H54 (cell line): ENCODE measurements at regions not wholly inside any gene's neighbourhood (a gene's known extent, or its start where the extent isn't known, plus 50 kb on each side); places are given as distances from the start of the nearest gene placed in this dataset.
A peak's percentile ranks its signal among the peaks of the same experiment; 100 is the strongest.
"Not testable (repeated sequence)": the region's sequence is repeated elsewhere in the genome, so short reads cannot be mapped to it uniquely, and the experiment has no call there.

ENCODE experiments used
- DNase-seq: peaks from one replicate; pipeline ENCODE4 v3.0.0; 2011; ENCODE audit warnings: low spot score, mixed read lengths; ENCODE audit not compliant: insufficient read length
- FAIRE-seq: peaks from 3 replicates; lab custom pipeline; 2011; peaks lifted over from hg19 to GRCh38; lab: Jason Lieb, UNC

DNA sequence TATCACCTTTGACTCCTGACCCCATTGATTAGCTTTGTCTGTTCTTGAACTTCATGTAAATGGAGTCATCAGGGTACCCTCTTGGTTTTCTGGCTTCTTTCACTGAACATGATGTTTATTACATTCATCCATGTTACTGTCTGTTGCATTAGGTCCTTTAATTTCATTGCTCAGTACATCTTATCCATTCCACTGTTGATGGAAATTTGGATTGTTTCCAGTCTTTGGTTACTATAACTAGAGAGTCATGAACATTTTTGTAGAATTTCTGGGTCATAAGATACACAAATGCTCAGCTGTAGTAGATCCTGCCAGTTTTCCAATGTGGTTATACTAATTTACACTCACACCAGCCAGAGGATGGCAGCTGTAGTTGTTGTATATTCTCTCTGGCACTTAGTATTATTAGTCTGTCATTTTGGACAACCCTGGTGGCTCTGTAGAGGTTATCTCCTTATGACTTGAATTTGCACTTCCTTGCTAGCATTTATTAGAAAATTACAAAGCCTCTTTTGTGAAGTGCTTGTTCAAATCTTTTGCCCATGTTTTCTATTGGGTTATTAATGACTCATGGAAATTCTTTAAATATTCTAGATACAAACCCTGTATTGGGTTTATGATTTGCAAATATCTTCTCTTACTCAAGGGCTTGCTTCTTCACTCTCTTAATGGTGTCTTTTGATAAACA lies 214.7 kb downstream of the BCL2L11 start:
- not testable (repeated sequence) for FAIRE-seq, DNase-seq

- not testable (repeated sequence) for FAIRE-seq
Measured at GRCh38 chr2:111338474-111338873, 217.8 kb downstream of the BCL2L11 start.

DNA sequence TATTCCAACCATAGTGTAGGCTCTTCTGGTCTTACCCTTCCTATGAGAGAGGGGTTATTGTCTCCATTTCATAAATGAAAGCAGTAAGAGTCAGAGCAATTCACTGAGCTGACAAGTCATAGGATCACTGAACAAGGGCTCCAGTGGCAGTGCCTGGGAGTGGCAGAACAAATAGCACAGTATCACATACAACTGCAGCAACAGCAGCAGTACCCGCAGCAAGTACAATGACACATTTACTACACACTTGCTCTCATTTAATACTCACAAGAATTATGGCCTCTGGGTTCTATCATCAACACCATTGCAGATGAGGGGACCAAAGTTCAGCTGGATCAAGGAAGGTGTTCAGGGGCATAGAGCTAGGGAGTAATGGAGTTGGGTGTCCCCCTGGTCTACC lies 218.8 kb downstream of the BCL2L11 start:
- not testable (repeated sequence) for FAIRE-seq, DNase-seq

More at GRCh38 chr2:111338474-111338873, 217.8 kb downstream of the BCL2L11 start:
- not testable (repeated sequence) for DNase-seq

DNA sequence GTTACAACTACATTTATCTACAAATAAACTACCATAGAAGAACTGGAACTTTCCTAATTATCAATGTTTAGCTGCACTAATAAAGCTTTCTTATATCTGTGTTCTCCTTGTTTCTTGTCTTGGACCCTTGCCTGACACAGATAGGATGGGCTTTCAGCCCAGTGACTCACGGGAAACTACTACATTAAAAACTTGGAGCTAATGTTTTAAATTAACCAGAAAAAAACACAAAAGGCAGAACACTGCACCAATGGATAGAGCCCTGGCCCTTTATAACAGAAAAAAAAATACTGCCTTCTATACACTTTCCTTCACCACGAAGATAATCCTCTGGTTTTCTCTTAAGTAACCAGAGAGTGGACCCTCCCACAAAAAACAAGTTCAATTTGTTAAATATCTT lies 223.9 kb downstream of the BCL2L11 start:
- DNase-seq, FAIRE-seq: not testable (repeated sequence)

DNA sequence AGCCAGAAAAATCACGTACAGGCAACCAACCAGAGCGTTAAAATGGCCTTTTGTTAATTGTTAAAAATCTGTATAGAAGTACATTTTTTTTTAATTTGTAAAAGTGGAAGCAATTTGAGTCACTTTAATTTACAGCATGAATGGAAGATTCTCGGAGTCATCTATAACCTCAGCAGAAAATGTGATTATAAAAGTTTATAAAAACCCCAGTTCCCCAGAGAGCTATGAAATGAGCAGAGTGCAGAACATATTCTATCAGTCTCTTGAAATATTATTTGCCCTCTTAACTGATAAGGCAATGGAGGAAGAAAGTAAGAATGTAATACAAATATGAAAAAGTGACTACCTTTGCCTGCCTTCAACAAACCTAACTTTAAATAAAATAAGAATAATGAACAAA lies 224.7 kb downstream of the BCL2L11 start:
- DNase-seq, FAIRE-seq: not testable (repeated sequence)

DNA sequence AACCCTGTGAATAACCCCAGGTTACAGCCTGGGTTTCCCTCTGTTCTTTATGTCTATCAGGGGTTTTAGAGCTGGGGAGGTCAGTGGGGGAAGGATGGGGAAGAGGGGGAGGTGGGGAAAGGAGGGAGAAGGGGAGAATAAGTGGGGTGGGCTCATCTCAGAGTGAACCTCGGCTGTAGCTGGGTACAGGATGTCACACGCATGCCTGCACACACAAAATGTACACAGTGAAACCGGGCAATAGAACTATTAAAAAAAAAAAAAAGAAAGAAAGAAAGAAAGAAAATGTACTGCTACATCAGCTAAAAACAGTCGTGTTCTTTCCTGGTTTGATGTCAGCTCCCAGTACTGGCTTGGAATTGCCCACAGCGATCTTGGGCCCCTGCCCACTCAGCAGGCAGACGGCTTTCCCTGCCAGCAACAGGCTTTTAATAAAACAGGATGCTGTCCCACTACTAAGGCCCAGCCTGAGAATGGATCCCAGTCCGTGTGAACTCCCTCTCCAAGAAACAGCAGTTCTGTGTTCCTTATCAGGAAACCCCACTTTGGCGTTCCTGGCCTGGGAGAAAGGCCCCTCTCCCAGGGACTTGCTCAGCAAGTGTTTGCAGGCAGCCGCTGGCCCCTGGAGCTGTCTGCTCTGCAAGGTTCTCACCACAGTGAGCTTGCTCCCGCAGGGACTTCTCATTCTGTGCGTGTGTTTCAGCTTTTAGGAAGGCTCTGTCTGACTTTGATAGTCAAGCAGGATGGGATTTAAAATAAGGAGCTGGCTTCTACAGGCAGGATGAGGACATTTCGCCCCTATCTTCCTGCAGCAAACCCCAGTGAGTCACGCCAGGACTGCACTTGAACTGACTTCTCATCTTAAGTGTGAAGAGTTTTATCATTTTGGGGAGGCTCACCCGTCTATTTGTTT lies 225.6 kb downstream of the BCL2L11 start:
- FAIRE-seq = peak; percentile 23
- not testable (repeated sequence) for DNase-seq

- FAIRE-seq = peak; percentile 91
- DNase-seq = not testable (repeated sequence)
Measured at GRCh38 chr2:111347695-111348094, 227.0 kb downstream of the BCL2L11 start.

- not testable (repeated sequence) for DNase-seq, FAIRE-seq
Measured at GRCh38 chr2:111348316-111348715, 227.6 kb downstream of the BCL2L11 start.

DNA sequence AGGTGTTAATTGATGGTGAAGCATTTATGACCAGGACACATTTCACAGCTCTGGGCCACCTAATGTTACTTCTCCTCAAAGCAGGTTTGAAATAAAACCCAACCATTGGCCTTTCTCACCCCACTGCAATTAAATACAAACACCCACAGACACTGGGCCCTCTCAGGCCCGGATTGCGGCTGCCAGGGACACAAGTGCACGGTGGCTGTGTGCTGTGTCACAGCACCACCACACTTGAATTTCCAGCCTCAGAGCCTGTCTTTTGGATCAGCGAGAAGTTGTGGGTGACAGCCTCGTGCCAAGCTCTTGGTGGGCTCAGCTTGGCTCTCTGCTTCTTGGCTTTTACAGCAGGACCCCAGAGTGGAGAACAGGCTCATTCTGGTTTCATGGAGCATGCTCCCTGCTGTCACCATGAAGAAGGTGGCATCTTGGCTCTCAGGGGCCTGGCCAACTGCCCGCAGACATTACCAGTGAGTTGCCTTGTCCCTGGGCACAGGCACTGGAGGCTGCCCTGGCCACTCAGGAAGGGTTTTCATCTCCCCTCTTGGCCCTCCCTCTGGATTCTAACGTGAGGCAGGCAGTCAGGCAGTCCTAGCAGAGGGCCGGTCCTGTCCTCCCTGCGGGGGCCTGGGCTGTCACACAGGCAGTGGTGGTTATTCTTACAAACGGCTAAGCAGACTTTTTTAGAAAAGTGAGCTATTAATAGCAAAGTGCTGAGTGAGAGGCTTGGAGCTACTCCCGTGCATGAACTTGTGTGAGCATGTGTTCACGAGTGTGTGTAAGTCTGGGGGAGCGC lies 234.5 kb downstream of the BCL2L11 start:
- DNase-seq, FAIRE-seq: not testable (repeated sequence)

GRCh38 chr2:111355823-111356511 lies 235.3 kb downstream of the BCL2L11 start:
- not testable (repeated sequence) for DNase-seq, FAIRE-seq

DNA sequence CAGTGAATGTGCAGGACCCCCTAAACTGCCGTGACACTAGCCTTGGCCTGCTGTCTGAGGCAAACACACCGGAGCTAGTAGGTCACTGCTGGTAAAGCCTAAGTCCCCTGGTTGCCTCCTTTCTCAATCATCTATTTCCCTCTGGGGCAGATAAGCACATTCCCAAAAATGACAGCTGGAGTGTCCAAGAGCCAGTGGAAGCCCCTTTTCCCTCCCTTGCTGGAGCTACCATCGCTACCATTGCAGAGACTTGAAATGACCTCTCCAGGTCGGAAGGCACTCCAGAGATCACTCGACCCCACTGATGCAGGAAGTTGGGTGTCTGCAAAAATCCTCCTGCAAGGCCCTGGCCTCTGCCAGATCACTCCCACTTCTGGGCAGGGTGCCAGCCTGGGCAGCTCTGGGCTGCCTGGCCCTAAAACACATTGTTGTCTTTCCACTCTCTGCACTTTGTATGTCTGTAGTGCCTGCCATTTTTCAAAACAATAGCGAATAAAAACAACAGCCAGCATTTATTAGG lies 235.9 kb downstream of the BCL2L11 start:
- FAIRE-seq = peak; percentile 83

DNA sequence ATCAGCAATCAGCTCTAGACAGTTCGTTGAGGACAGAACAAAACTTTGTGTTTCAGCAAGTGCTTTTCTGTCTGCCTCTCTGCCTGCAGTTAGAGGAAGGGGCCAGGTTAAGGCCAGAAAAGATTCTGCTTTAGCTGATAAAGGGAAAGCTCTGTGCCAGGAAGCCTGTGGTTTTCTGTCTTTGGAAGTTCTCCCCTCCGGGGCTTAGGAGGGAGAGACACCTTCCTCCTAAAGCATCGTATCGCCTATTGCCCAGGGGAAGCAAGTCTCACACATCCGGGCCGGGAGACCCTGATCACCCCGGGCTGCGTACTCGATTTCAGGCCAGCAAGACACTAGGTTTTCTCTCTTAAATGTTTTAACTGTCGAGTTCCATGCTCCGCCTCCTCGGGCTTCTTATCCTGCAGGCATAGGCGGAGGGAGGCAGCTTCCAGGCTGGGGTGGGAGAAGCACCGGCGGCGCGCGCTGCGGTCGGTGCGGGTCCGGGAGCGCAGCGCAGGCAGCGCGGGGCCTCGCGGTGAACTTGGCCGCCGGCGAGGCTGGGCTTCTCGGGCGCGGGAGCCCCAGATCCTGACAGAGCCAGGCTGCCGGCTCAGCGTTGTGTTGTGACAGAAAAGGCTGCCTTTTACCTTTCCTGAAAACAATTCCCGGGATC lies 245.4 kb downstream of the BCL2L11 start:
- not testable (repeated sequence) for FAIRE-seq, DNase-seq

More for the DNA sequence above, 235.9 kb downstream of the BCL2L11 start:
- not testable (repeated sequence) for DNase-seq

- not testable (repeated sequence) for FAIRE-seq, DNase-seq
Measured at GRCh38 chr2:111366641-111367029, 245.9 kb downstream of the BCL2L11 start.

DNA sequence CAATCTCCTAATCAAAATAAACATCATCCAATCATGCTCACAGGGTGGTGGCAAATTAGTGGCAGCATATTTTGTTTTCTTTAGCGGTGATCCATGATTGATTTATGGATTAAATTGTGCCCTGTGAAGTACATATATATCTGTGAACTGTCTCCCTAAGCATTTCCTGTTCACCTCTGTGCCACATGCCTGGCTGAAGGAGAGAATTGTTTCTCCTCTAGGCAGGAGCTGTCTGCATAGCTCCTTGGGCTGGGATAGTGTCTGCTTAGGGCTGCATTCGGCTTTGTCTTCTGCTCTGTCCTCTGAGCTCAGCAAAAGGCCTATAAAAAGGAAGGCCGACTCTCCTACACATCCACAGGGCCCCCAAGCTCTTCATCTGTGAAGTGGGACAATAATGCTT lies 246.4 kb downstream of the BCL2L11 start:
- FAIRE-seq, DNase-seq: not testable (repeated sequence)

- peak; percentile 75 for FAIRE-seq
- not testable (repeated sequence) for DNase-seq
Measured at GRCh38 chr2:111367871-111368270, 247.2 kb downstream of the BCL2L11 start.

GRCh38 chr2:111368288-111368687 lies 247.6 kb downstream of the BCL2L11 start:
- DNase-seq, FAIRE-seq: not testable (repeated sequence)

DNA sequence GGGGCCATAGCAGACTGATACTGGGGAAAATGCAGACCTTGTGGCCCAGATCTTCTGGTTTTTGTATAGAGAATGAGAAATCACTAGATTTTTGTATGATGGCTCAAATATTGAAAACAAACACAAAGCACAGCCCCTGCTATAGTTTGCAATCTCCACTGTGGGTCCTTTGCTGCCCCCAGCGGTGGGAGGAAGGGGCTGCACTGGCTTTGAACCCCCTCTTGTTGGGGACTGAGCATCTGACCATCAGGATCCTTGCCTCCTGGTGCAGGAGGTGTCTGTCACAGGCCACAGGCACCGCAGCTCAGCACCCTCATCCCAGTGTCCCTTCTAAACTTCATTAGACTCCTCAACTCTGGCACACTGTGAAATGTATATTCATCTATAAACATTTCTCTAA lies 252.3 kb downstream of the BCL2L11 start:
- not testable (repeated sequence) for FAIRE-seq

GRCh38 chr2:111373989-111374388 lies 253.3 kb downstream of the BCL2L11 start:
- not testable (repeated sequence) for DNase-seq, FAIRE-seq

More for the DNA sequence above, 252.3 kb downstream of the BCL2L11 start:
- DNase-seq = not testable (repeated sequence)
